ENCODE measurements at regions not wholly inside any gene's neighbourhood (a gene's known extent, or its start where the extent isn't known, plus 50 kb on each side); places are given as distances from the start of the nearest gene placed in this dataset.

GRCh38 chr16:73890186-73891128 lies 406.2 kb upstream of the PSMD7 start:
- ATAC-seq (peak; percentile 28), DNase-seq (no peak)
- Mint-ChIP-seq H3K27me3 (peaks cover 32% of the 10 kb centered on the region), H3K9me3 (no peaks in the 10 kb centered on the region), H3K36me3 (ENCODE audit: low read depth) (no peaks in the 10 kb centered on the region), H3K27ac (no peak overlapping the region), H3K4me1 (peaks cover 14% of the 10 kb centered on the region), H3K4me3 (peak overlapping the region; percentile 3)

- H3K4me3 Mint-ChIP-seq: no peak overlapping the region
- no peaks in the 10 kb centered on the region for H3K9me3 Mint-ChIP-seq
- ATAC-seq: no peak
- peaks cover 14% of the 10 kb centered on the region for H3K4me1 Mint-ChIP-seq
- no peaks in the 10 kb centered on the region for H3K36me3 Mint-ChIP-seq (ENCODE audit: low read depth)
- H3K27me3 Mint-ChIP-seq: peaks cover 32% of the 10 kb centered on the region
- H3K27ac Mint-ChIP-seq: no peak overlapping the region
- DNase-seq: no peak
Measured at GRCh38 chr16:73888840-73889490, 407.6 kb upstream of the PSMD7 start.

DNA sequence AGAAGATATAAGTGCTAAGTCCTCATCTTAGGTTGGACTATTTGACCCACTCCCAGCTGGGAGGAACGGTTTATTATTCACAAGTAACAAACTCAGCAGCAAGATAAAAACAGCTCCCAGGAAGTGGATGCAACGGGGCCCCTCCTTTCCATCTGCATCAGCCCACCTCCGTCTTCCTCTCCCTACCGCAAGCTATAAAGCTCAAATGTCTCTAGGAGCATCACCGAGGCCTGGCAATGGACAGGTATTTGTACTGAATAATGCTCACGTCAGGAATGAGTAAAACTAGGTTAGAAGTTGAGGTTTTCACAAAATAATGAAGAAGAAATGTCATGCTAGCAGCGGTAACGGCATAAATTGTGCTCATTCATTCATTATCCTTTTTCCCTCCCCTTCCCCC lies 408.7 kb upstream of the PSMD7 start:
- Mint-ChIP-seq H3K9me3 (no peaks in the 10 kb centered on the region), H3K4me3 (no peak overlapping the region), H3K27me3 (peaks cover 32% of the 10 kb centered on the region), H3K27ac (no peak overlapping the region), H3K36me3 (ENCODE audit: low read depth) (no peaks in the 10 kb centered on the region), H3K4me1 (peaks cover 14% of the 10 kb centered on the region)
- no peak for ATAC-seq
- peak; percentile 3 for DNase-seq

- H3K4me1 Mint-ChIP-seq: peaks cover 13% of the 10 kb centered on the region
- H3K9me3 Mint-ChIP-seq: no peaks in the 10 kb centered on the region
- peaks cover 29% of the 10 kb centered on the region for H3K27me3 Mint-ChIP-seq
- ATAC-seq: no peak
- H3K36me3 Mint-ChIP-seq (ENCODE audit: low read depth): no peaks in the 10 kb centered on the region
- no peak overlapping the region for H3K27ac Mint-ChIP-seq
- H3K4me3 Mint-ChIP-seq: no peak overlapping the region
- no peak for DNase-seq
Measured at GRCh38 chr16:73886426-73886825, 410.2 kb upstream of the PSMD7 start.

- peaks cover 19% of the 10 kb centered on the region for H3K27me3 Mint-ChIP-seq
- H3K36me3 Mint-ChIP-seq (ENCODE audit: low read depth): no peaks in the 10 kb centered on the region
- H3K9me3 Mint-ChIP-seq: no peaks in the 10 kb centered on the region
- ATAC-seq (no peak), DNase-seq (no peak)
- peaks cover 7% of the 10 kb centered on the region for H3K4me1 Mint-ChIP-seq
- no peak overlapping the region for H3K27ac Mint-ChIP-seq
- H3K4me3 Mint-ChIP-seq: no peak overlapping the region
Measured at GRCh38 chr16:73885319-73885718, 411.3 kb upstream of the PSMD7 start.

DNA sequence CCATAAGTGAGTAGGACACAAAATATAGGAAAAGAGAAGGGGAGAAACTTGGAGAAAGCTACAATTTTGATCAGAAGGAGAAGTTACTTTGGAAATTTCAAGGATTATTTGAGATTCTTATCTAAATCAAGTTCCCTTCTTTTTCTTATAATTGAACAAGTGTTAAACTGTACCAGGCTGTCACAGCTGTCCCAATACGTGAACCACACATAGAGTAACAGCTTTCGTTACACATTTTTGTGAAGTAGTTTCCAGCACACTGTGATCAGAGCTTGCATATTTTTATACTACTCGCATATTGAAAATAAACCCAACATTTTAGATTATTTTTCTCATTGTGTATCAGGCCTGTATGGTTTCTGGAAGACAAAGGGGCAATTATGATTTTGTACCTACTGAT lies 412.8 kb upstream of the PSMD7 start:
- no peak for DNase-seq
- Mint-ChIP-seq H3K36me3 (ENCODE audit: low read depth) (no peaks in the 10 kb centered on the region), H3K27ac (no peak overlapping the region), H3K27me3 (peaks cover 8% of the 10 kb centered on the region), H3K9me3 (no peaks in the 10 kb centered on the region), H3K4me1 (peaks cover 7% of the 10 kb centered on the region), H3K4me3 (no peak overlapping the region)
- no peak for ATAC-seq

GRCh38 chr16:73883126-73883525 lies 413.5 kb upstream of the PSMD7 start:
- H3K9me3 Mint-ChIP-seq: no peaks in the 10 kb centered on the region
- H3K4me3 Mint-ChIP-seq: no peak overlapping the region
- DNase-seq (no peak), ATAC-seq (no peak)
- no peaks in the 10 kb centered on the region for H3K36me3 Mint-ChIP-seq (ENCODE audit: low read depth)
- peaks cover 6% of the 10 kb centered on the region for H3K4me1 Mint-ChIP-seq
- H3K27ac Mint-ChIP-seq: no peak overlapping the region
- peaks cover 6% of the 10 kb centered on the region for H3K27me3 Mint-ChIP-seq

- DNase-seq (no peak), ATAC-seq (no peak)
- H3K9me3 Mint-ChIP-seq: no peaks in the 10 kb centered on the region
- no peak overlapping the region for H3K27ac Mint-ChIP-seq
- H3K4me1 Mint-ChIP-seq: peaks cover 2% of the 10 kb centered on the region
- H3K36me3 Mint-ChIP-seq (ENCODE audit: low read depth): no peaks in the 10 kb centered on the region
- peaks cover 2% of the 10 kb centered on the region for H3K27me3 Mint-ChIP-seq
- no peak overlapping the region for H3K4me3 Mint-ChIP-seq
Measured at GRCh38 chr16:73882651-73883050, 414.0 kb upstream of the PSMD7 start.

DNA sequence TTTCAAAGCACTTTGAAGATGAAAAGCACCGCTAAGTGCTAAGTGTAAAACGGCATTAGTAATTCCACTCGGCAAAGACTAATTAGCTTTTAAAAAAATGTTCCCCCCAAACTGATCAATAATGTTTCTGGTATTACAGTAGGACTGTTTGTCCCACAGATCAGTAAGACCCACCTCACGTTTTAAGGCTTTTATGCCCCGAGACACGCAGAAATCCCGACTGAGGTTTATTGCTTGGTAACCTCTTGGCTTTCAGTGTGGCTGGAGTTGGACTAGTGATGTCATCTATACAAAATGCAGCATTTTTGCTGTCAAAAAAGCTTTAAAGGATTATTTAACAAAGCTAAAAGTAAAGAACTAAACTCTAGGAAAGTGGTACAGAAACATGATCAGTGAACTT lies 414.6 kb upstream of the PSMD7 start:
- Mint-ChIP-seq H3K36me3 (ENCODE audit: low read depth) (no peaks in the 10 kb centered on the region), H3K4me1 (no peaks in the 10 kb centered on the region), H3K9me3 (no peaks in the 10 kb centered on the region), H3K27ac (no peak overlapping the region), H3K27me3 (peaks cover 2% of the 10 kb centered on the region), H3K4me3 (no peak overlapping the region)
- no peak for DNase-seq
- no peak for ATAC-seq

DNA sequence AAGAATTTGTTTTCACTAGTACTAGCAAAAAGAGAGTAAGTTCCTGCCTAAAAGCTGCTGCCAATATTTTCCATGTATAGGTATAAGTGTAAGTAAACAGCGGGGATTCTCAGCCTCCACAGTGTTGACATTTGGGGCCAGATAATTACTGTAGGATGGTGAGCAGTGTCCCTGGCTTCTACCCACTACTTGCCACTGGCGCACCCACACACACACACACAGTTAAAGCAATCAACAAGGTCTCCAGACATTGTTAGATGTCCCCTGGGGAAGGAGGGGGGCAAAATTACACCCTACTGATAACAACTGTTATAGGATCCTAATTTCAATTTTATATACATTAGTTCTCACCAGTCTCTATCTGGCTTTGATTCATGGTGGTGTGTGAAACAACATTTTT lies 417.0 kb upstream of the PSMD7 start:
- Mint-ChIP-seq H3K4me1 (no peaks in the 10 kb centered on the region), H3K4me3 (no peak overlapping the region)

GRCh38 chr16:73878611-73879010 lies 418.0 kb upstream of the PSMD7 start:
- peaks cover under 1% of the 10 kb centered on the region for H3K27me3 Mint-ChIP-seq
- no peaks in the 10 kb centered on the region for H3K9me3 Mint-ChIP-seq
- H3K4me1 Mint-ChIP-seq: no peaks in the 10 kb centered on the region
- H3K36me3 Mint-ChIP-seq (ENCODE audit: low read depth): no peaks in the 10 kb centered on the region
- DNase-seq (no peak), ATAC-seq (no peak)
- H3K4me3 Mint-ChIP-seq: no peak overlapping the region
- H3K27ac Mint-ChIP-seq: no peak overlapping the region

More for the DNA sequence above, 417.0 kb upstream of the PSMD7 start:
- ATAC-seq (no peak), DNase-seq (no peak)
- Mint-ChIP-seq H3K27me3 (peaks cover 2% of the 10 kb centered on the region), H3K27ac (no peak overlapping the region), H3K36me3 (ENCODE audit: low read depth) (no peaks in the 10 kb centered on the region), H3K9me3 (no peaks in the 10 kb centered on the region)

- Mint-ChIP-seq H3K36me3 (ENCODE audit: low read depth) (no peaks in the 10 kb centered on the region), H3K27me3 (no peaks in the 10 kb centered on the region), H3K4me1 (no peaks in the 10 kb centered on the region), H3K27ac (no peak overlapping the region), H3K9me3 (no peaks in the 10 kb centered on the region), H3K4me3 (no peak overlapping the region)
- no peak for DNase-seq
- no peak for ATAC-seq
Measured at GRCh38 chr16:73877150-73877549, 419.5 kb upstream of the PSMD7 start.

DNA sequence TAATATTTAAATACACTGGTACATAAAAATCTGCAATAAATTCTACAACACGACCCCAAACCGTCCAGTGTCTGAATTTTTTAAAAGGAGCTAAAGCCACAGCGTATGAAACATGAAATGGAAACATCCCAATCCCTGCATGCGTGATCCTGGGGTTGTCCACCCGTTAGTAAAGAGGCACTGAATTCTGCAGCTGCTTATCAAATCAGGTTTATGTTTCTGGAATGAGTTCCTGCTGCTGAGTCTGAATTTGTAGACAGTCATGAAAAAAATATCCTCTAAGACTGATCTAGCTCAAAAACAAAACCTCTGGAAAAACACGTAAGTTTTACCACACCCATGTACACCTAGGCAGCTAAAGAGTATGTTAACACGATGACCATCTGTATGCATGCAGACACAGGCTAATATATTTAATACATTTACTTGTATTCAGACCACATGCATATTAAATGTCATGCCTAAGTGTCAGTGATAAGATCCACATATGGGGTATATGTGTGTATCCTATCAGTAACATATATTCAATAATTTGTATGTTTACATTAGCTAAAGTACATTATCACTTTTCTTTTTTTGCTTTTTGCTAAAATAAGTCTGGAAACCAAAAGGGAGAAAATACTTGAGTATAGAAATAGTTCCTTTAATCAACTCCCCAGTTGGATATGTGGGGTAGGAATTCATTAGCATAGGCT lies 420.5 kb upstream of the PSMD7 start:
- Mint-ChIP-seq H3K9me3 (no peaks in the 10 kb centered on the region), H3K27ac (no peak overlapping the region), H3K36me3 (ENCODE audit: low read depth) (no peaks in the 10 kb centered on the region), H3K27me3 (peaks cover 3% of the 10 kb centered on the region), H3K4me1 (no peaks in the 10 kb centered on the region), H3K4me3 (no peak overlapping the region)
- DNase-seq (no peak), ATAC-seq (no peak)

DNA sequence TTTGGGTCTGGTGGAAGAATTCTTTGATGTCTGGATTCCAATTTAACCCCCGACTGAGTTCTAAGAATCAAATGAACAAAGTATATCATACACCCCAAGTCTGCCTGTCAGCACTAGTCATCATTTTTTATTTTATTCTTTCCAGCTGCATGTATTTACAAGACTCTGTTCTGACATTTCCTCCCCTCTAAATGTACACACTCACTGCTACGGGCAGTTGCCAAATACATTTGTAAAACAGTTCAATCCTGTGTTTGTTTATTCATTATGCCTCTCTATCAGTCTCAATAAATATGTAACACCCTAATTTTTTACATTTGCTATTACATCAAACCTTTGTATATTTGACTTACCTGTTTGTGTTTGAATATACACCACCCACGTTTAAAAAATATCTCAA lies 422.3 kb upstream of the PSMD7 start:
- H3K4me1 Mint-ChIP-seq: no peaks in the 10 kb centered on the region
- H3K27ac Mint-ChIP-seq: no peak overlapping the region
- no peaks in the 10 kb centered on the region for H3K36me3 Mint-ChIP-seq (ENCODE audit: low read depth)
- DNase-seq (no peak), ATAC-seq (no peak)
- H3K9me3 Mint-ChIP-seq: no peaks in the 10 kb centered on the region
- no peak overlapping the region for H3K4me3 Mint-ChIP-seq
- H3K27me3 Mint-ChIP-seq: peaks cover 3% of the 10 kb centered on the region

DNA sequence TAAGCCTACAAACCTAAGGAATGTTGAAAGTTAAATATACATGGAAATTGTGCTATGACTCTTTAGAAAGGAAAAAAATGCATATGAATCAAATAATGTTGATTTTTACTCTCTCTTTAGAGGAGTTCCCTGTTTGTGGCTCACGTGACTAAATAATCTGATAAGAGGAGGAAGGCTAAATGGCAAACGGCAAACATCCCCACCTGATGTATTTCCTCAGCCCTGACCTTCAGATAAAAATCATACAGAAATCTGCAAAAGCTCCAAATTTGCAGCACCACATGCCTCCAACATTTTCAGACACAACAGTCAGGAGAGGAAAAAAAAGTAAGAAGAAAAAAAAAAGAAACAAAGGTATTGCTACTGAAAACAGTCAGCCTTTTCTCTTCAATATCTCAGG lies 423.0 kb upstream of the PSMD7 start:
- Mint-ChIP-seq H3K27me3 (peaks cover 3% of the 10 kb centered on the region), H3K4me3 (no peak overlapping the region), H3K36me3 (ENCODE audit: low read depth) (no peaks in the 10 kb centered on the region), H3K4me1 (no peaks in the 10 kb centered on the region), H3K9me3 (no peaks in the 10 kb centered on the region), H3K27ac (no peak overlapping the region)
- no peak for DNase-seq
- no peak for ATAC-seq
